ENCODE measurements at regions not wholly inside any gene's neighbourhood (a gene's known extent, or its start where the extent isn't known, plus 50 kb on each side); places are given as distances from the start of the nearest gene placed in this dataset.

DNA sequence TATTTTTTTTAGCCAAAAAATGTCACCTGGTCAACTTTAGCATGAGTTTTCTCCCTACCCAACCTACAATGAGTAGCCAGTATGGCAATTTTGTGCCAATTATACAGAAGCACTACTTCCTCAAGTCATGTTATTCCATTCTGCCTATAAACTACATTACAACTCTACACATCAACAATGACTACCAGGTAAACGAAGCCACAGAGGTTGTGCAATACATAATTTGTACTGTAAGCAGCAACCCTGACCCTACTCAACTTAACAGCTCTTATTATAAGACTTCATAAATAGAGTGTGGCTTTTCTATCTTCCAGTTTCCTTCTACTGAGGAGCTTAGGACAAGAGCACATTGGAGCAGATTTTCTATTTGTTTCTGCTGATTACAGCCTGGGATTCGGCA is 160.5 kb downstream of the HS3ST1 start:
- TF ChIP-seq, protein P1, sequence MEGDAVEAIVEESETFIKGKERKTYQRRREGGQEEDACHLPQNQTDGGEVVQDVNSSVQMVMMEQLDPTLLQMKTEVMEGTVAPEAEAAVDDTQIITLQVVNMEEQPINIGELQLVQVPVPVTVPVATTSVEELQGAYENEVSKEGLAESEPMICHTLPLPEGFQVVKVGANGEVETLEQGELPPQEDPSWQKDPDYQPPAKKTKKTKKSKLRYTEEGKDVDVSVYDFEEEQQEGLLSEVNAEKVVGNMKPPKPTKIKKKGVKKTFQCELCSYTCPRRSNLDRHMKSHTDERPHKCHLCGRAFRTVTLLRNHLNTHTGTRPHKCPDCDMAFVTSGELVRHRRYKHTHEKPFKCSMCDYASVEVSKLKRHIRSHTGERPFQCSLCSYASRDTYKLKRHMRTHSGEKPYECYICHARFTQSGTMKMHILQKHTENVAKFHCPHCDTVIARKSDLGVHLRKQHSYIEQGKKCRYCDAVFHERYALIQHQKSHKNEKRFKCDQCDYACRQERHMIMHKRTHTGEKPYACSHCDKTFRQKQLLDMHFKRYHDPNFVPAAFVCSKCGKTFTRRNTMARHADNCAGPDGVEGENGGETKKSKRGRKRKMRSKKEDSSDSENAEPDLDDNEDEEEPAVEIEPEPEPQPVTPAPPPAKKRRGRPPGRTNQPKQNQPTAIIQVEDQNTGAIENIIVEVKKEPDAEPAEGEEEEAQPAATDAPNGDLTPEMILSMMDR (IDR thresholded peaks at IDR 0.05) = no peak
- TF ChIP-seq POLR2A (IDR thresholded peaks at IDR 0.05; ENCODE audit: low read depth) = no peak
